Prostate gland (tissue), 2 donors: ENCODE measurements at regions not wholly inside any gene's neighbourhood (a gene's known extent, or its start where the extent isn't known, plus 50 kb on each side); places are given as distances from the start of the nearest gene placed in this dataset.

Experiments used
- CTCF ChIP-seq, 4 experiments: fragments of 200-600 bp in 2 of 4; fragments of 450-650 bp in 2 of 4; sonication (generic) in 2 of 4; IDR thresholded peaks; 1 replicate in 3 of 4; 2 replicates in 1 of 4; pipeline ENCODE4 v1.5.1; 2016 to 2019; ENCODE audit warnings: antibody characterized with exemption in 4 of 4, mild to moderate bottlenecking in 2 of 4, moderate library complexity in 2 of 4
- POLR2A ChIP-seq: fragments of 450-650 bp; IDR thresholded peaks from one replicate; pipeline ENCODE4 v1.6.1; 2016; ENCODE audit warnings: antibody characterized with exemption, mild to moderate bottlenecking
- POLR2AphosphoS5 ChIP-seq: sonication (generic); formaldehyde crosslinking; IDR thresholded peaks from one replicate; pipeline ENCODE4 v1.6.1; 2017; ENCODE audit warnings: antibody characterized with exemption

- TF ChIP-seq POLR2A (no peak), CTCF (IDR thresholded peaks at IDR 0.05) (no peak), POLR2AphosphoS5 (no peak)
Observed at GRCh38 chr9:73597771-73598170, 446.1 kb downstream of the ANXA1 start.
